Kidney tubule cell (primary cell): ENCODE measurements at regions not wholly inside any gene's neighbourhood (a gene's known extent, or its start where the extent isn't known, plus 50 kb on each side); places are given as distances from the start of the nearest gene placed in this dataset.

Experiments used
- DNase-seq: peaks from one replicate; pipeline ENCODE4 v3.0.0-alpha.2; 2018; ENCODE audit warnings: low spot score

- DNase-seq, result no peak
These were observed 152.9 kb downstream of the RPS24 start for GRCh38 chr10:78186572-78186971.

DNA sequence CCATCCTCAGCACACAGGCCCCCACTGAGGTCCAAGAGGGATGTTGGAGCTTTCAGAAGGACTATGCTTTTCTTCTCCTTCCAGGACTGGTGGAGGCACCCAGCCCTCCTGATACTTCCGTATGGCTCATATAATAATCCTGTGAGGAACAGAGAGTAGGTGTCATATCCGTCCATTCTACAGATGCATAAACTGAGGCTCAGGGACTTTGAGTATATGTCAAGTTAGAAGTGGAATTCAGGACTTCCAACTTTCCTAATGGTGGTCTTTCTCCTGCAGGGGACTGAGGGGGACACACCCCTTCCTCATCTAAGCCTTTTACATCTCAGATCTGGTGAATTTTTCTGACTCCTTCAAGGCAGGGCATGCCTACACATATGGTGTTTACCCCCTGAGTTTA is 153.7 kb downstream of the RPS24 start:
- no peak for DNase-seq

GRCh38 chr10:78188446-78188845 is 154.8 kb downstream of the RPS24 start:
- no peak for DNase-seq

DNA sequence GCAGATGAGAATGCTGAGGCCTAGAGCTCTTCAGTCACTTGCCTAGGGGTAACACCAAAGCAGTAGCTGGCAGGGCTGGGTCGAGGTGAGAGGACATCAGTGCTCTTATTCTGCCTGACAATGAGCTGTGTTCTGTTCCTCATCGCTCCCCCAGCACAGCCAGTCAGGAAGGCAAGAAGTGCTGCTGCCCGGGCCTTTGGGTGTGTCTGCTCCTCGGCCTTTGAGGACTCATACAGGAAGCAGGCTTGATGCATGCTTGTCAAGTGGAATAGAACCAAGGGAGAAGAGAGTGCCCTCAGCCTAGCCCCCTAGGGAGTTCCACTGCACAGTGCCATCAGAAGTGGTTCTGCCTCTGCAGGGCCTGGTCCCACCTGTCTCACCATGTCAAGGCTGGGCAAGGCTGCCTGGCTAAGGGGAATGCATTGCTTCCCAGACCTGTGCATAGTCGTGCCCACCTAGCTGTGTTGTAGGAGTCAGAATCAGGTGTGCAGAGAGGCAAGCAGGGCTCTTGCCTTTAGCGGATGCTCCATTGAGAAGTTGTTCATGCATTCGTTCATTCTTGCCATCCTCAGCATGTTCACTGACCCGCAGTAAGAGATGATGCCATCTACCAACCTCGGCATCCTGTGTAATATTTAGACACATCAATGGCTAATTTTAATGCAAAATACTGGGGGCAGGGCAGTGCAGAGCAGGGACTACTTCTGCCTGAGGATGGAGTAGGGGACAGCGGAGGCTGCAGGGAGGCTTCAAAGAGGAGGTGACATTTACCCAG is 156.6 kb downstream of the RPS24 start:
- DNase-seq, result peak; percentile 58

GRCh38 chr10:78191301-78191700 is 157.6 kb downstream of the RPS24 start:
- no peak for DNase-seq

DNA sequence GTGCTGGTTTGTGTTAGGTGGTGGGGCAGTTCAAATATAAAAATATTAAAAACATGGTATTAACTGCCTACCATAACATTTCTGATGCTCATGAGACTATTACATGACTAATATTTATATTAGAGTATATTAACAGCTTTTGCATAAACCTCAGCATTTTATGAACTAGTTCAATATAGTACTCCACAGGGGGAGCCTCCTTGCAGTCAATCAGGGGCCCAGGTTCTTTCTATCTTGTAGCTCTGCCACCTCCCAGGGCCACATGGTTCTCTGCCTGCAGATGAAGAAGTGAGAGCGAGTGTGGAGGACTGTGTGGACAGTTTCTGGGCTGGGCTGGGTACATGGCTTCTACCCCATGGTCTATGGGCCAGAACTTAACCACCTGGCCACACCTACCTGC is 159.5 kb downstream of the RPS24 start:
- no peak for DNase-seq

DNA sequence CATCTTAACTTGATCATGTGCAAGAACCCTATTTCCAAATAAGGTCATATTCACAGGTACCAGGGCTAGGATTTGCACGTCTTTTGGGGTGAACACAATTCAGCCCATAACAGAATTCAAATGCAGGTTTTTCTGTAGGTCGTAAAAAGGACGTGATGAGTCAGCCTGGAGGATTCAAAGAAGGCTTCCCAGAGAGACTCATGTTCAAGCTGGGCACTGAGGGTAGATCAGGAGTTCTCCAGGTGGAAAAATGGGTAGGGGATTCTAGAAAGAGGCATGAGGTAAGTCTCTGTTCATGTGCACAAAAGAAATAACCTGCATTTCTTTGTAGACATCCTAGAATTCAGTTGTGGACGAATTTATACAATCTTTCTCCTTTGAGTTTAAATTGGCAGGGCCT is 160.4 kb downstream of the RPS24 start:
- DNase-seq, result no peak

GRCh38 chr10:78194539-78195402 is 161.1 kb downstream of the RPS24 start:
- no peak for DNase-seq

DNA sequence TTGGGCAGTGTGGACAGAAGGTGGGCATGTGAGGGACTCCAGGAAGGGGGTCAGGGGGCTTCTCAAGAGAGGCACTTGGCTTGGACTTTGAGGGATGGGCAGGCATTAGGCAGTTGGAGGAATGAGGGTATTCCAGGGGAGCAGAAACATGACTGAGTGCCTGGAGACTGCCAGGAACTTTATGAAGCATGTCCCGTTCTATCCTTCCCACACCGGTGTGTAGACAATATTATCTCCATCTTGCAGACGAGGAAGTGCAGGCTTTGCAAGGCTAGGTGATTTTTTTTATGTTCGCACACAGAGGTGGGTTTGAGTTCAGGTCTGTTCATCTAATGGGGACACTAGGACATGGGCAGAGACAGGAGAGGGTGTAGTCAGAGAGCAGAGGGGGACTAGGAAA is 162.7 kb downstream of the RPS24 start:
- DNase-seq, result no peak

DNA sequence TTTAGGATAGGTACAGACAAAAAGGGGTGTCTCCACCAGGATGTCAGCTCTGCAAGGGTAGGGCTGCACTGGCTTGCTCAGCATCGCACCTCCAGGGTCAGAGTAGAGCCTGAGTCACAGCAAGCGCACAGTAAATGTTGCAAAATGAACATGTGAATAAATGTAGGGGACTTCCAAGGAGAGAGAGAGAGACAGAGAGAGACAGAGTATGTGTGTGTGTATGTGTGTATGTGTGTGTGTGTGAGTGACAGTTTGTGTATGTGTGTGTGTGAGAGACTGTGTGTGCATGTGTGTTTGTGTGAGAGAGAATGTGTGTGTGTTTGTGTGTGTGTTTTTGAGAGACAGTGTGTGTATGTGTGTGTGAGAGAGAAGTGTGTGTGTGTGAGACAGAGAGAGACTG is 163.3 kb downstream of the RPS24 start:
- peak; percentile 79 for DNase-seq

DNA sequence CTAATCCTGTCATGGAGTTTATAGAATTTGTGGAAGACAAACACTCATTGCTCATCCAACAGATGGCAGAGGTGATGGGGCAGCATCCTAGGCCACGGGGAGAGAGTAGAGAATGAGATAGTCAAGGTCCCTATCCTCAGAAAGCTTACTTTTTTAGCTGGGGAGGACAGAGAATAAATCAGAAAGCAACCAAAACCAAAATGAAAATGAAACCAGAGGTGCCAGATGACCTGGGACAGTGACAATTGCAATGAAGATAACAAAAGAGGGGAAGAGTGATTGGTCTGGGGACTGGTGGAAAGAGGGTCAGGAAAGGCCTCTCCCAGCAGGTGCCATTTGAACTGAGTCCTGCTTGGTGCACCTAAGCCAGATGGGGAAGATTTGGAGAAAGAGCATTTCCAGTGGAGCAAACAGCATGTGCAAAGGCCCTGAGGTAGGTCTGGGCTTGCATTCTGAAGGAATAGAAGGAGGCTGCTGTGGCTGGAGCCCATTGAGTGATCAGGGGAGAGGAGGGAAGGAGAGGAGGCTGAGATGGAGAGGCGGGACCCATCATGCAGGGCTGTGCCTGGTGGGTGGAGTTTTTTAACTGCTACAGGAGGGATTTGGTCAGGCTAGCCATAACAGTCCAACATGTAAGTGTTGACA is 164.1 kb downstream of the RPS24 start:
- DNase-seq, result no peak

- DNase-seq, result no peak
These were observed 165.5 kb downstream of the RPS24 start for GRCh38 chr10:78199005-78199725.

- no peak for DNase-seq
These were observed 166.1 kb downstream of the RPS24 start for GRCh38 chr10:78199759-78200158.

DNA sequence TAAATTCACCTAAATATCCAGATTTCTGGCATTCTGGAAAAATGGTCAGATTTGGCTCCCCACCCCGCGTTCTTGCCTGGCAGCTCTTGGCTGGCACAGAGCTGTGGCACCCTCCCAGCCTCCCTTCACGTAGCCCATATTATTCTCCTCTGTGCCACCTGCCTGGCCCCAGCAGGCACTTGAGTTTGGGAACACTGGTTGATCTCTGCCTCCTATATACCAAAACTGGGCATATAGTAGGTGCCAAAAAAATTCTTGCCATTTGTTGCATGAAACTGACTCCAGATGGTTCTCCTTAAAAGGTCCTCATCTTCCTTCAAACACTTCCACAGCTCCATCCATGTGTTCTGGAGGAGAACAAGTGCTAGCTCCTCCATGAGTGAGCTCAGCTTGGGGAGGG is 167.0 kb downstream of the RPS24 start:
- no peak for DNase-seq

DNA sequence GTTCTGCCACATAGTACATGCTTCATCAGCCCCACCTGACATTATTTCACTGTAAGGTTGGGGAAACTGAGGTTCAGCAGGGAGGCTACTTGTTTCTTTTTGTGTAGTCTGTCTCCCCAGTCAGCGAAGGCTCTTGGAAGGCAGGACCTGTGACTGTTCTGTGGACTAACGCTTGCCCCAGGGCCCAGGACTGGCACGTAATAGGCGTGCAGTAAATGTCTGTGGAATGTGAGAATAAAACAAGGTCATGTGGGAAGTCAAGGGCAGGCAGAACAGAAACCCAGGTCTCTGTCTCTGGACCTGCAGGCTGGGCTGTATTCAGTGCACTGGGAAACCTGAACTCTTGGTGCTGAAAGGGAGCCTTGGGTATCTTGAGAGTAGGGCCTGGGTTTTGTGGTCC is 168.7 kb downstream of the RPS24 start:
- DNase-seq, result no peak

GRCh38 chr10:78203915-78204818 is 170.5 kb downstream of the RPS24 start:
- peak; percentile 17 for DNase-seq

DNA sequence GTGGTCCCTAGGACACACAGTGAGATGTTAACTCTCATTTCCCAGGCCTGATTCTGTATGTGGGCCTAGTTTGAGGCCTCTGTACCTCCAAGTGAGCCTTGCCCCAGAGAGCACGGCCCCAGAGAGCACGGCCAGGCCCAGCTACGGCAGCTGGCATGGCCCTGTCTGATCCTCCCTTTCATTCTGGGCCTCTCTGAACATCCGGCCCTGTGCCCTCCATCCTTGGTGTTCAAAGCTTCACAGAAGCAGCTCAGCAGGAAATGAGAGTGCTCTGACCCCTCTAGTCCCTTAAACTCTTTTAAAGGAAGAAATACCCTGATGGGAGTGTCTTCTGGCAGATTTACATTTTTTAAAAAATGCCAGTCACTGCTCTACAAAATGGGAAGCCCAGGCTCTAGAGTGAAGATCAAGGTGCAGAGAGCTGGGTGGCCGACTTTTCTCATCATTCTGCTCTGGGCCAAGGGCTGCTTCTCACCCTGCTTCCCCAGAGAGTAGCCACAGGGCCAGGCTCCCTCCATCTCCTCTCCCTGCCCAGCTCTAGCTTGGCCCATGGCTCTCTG is 171.9 kb downstream of the RPS24 start:
- no peak for DNase-seq

- DNase-seq, result no peak
These were observed 173.6 kb downstream of the RPS24 start for GRCh38 chr10:78207216-78207615.

DNA sequence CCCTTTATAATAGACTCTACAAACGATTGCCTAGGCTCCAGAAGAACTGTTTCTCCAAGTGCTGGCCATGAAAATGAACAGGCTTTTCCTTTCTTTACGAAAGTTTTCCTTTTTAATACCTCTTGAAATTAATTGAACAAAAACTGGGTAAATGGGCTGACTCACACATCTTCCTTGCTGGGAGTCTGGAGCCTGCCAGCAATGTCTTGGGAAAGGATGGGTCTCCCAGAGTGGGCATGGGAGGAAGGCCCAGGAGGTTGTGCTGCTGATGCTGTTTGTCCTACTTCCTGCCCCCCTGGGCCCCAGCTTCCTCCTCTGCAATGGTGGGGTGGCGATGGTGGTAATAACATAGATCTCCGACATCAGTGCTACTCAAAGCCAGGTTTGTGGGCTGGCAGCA is 174.1 kb downstream of the RPS24 start:
- DNase-seq, result no peak

DNA sequence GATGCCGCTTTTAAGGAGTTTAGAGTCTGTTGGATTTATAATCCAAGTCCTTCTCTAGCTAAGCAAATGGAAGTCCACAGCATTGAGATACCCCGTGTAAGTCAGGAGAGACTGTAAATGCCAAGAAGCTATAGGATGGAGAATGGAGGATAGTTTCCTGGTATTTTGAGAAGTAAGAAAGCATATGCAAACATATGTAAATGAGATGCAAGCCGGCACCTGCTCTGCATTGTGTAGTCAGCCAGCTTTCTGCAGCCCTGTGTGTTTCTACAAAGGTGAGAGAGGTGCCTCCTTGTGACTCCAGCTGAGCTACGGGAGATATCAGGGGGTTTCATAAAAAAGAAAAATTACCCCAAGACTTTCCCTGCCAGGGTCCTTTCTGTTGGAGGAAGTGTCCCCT is 176.3 kb downstream of the RPS24 start:
- DNase-seq, result no peak

GRCh38 chr10:78210548-78210947 is 176.9 kb downstream of the RPS24 start:
- no peak for DNase-seq
